ENCODE measurements at regions not wholly inside any gene's neighbourhood (a gene's known extent, or its start where the extent isn't known, plus 50 kb on each side); places are given as distances from the start of the nearest gene placed in this dataset.
A peak's percentile ranks its signal among the peaks of the same experiment; 100 is the strongest.

GRCh38 chr5:8137941-8138550 lies 269.1 kb downstream of the MTRR start:
- Mint-ChIP-seq H3K9me3 (peaks cover 4% of the 10 kb centered on the region), H3K4me1 (no peaks in the 10 kb centered on the region), H3K36me3 (ENCODE audit: low read depth) (no peaks in the 10 kb centered on the region), H3K27ac (no peak overlapping the region), H3K27me3 (no peaks in the 10 kb centered on the region), H3K4me3 (no peak overlapping the region)
- DNase-seq (no peak), ATAC-seq (no peak)

- no peak overlapping the region for H3K27ac Mint-ChIP-seq
- H3K9me3 Mint-ChIP-seq = peaks cover 4% of the 10 kb centered on the region
- no peaks in the 10 kb centered on the region for H3K27me3 Mint-ChIP-seq
- H3K4me3 Mint-ChIP-seq = no peak overlapping the region
- no peak for DNase-seq
- no peaks in the 10 kb centered on the region for H3K4me1 Mint-ChIP-seq
- ATAC-seq = no peak
- H3K36me3 Mint-ChIP-seq (ENCODE audit: low read depth) = no peaks in the 10 kb centered on the region
These were observed 269.9 kb downstream of the MTRR start for GRCh38 chr5:8138884-8139283.

GRCh38 chr5:8150791-8151190 lies 281.8 kb downstream of the MTRR start:
- H3K36me3 Mint-ChIP-seq (ENCODE audit: low read depth) = no peaks in the 10 kb centered on the region
- H3K27ac Mint-ChIP-seq = no peak overlapping the region
- H3K9me3 Mint-ChIP-seq = no peaks in the 10 kb centered on the region
- no peaks in the 10 kb centered on the region for H3K4me1 Mint-ChIP-seq
- H3K27me3 Mint-ChIP-seq = no peaks in the 10 kb centered on the region
- no peak for ATAC-seq
- DNase-seq = no peak
- no peak overlapping the region for H3K4me3 Mint-ChIP-seq

- DNase-seq (no peak), ATAC-seq (no peak)
- no peak overlapping the region for H3K27ac Mint-ChIP-seq
- H3K36me3 Mint-ChIP-seq (ENCODE audit: low read depth) = no peaks in the 10 kb centered on the region
- no peak overlapping the region for H3K4me3 Mint-ChIP-seq
- no peaks in the 10 kb centered on the region for H3K27me3 Mint-ChIP-seq
- no peaks in the 10 kb centered on the region for H3K4me1 Mint-ChIP-seq
- H3K9me3 Mint-ChIP-seq = no peaks in the 10 kb centered on the region
These were observed 287.8 kb downstream of the MTRR start for GRCh38 chr5:8156706-8157105.

- Mint-ChIP-seq H3K4me3 (no peak overlapping the region), H3K27me3 (no peaks in the 10 kb centered on the region), H3K36me3 (ENCODE audit: low read depth) (no peaks in the 10 kb centered on the region), H3K9me3 (no peaks in the 10 kb centered on the region), H3K27ac (no peak overlapping the region), H3K4me1 (no peaks in the 10 kb centered on the region)
- no peak for ATAC-seq
- no peak for DNase-seq
These were observed 288.4 kb downstream of the MTRR start for GRCh38 chr5:8157320-8157822.

GRCh38 chr5:8176101-8176693 lies 307.2 kb downstream of the MTRR start:
- Mint-ChIP-seq H3K27me3 (peaks cover 2% of the 10 kb centered on the region), H3K27ac (no peak overlapping the region), H3K4me3 (no peak overlapping the region), H3K4me1 (no peaks in the 10 kb centered on the region), H3K9me3 (no peaks in the 10 kb centered on the region), H3K36me3 (ENCODE audit: low read depth) (no peaks in the 10 kb centered on the region)
- DNase-seq = no peak
- no peak for ATAC-seq

GRCh38 chr5:8184455-8185063 lies 315.6 kb downstream of the MTRR start:
- Mint-ChIP-seq H3K4me3 (no peak overlapping the region), H3K27ac (no peak overlapping the region), H3K9me3 (peaks cover 3% of the 10 kb centered on the region), H3K36me3 (ENCODE audit: low read depth) (no peaks in the 10 kb centered on the region), H3K27me3 (peaks cover 5% of the 10 kb centered on the region), H3K4me1 (no peaks in the 10 kb centered on the region)
- ATAC-seq (no peak), DNase-seq (peak; percentile 40)

- no peak for DNase-seq
- H3K27ac Mint-ChIP-seq = no peak overlapping the region
- H3K9me3 Mint-ChIP-seq = peaks cover 3% of the 10 kb centered on the region
- no peaks in the 10 kb centered on the region for H3K4me1 Mint-ChIP-seq
- ATAC-seq = no peak
- H3K27me3 Mint-ChIP-seq = peaks cover 5% of the 10 kb centered on the region
- H3K4me3 Mint-ChIP-seq = no peak overlapping the region
- H3K36me3 Mint-ChIP-seq (ENCODE audit: low read depth) = no peaks in the 10 kb centered on the region
These were observed 316.9 kb downstream of the MTRR start for GRCh38 chr5:8185852-8186251.

GRCh38 chr5:8188874-8189565 lies 320.1 kb downstream of the MTRR start:
- H3K27ac Mint-ChIP-seq = no peak overlapping the region
- no peaks in the 10 kb centered on the region for H3K36me3 Mint-ChIP-seq (ENCODE audit: low read depth)
- no peaks in the 10 kb centered on the region for H3K27me3 Mint-ChIP-seq
- H3K9me3 Mint-ChIP-seq = peaks cover 12% of the 10 kb centered on the region
- no peak overlapping the region for H3K4me3 Mint-ChIP-seq
- no peak for ATAC-seq
- H3K4me1 Mint-ChIP-seq = no peaks in the 10 kb centered on the region
- no peak for DNase-seq

- no peak overlapping the region for H3K4me3 Mint-ChIP-seq
- H3K27me3 Mint-ChIP-seq = no peaks in the 10 kb centered on the region
- H3K27ac Mint-ChIP-seq = no peak overlapping the region
- DNase-seq (no peak), ATAC-seq (no peak)
- no peaks in the 10 kb centered on the region for H3K36me3 Mint-ChIP-seq (ENCODE audit: low read depth)
- H3K4me1 Mint-ChIP-seq = no peaks in the 10 kb centered on the region
- peaks cover 9% of the 10 kb centered on the region for H3K9me3 Mint-ChIP-seq
These were observed 323.9 kb downstream of the MTRR start for GRCh38 chr5:8192840-8193239.

GRCh38 chr5:8196061-8196460 lies 327.1 kb downstream of the MTRR start:
- Mint-ChIP-seq H3K9me3 (peaks cover 9% of the 10 kb centered on the region), H3K36me3 (ENCODE audit: low read depth) (no peaks in the 10 kb centered on the region), H3K27me3 (no peaks in the 10 kb centered on the region), H3K27ac (no peak overlapping the region), H3K4me1 (no peaks in the 10 kb centered on the region), H3K4me3 (no peak overlapping the region)
- DNase-seq (no peak), ATAC-seq (no peak)

GRCh38 chr5:8208307-8208706 lies 339.4 kb downstream of the MTRR start:
- Mint-ChIP-seq H3K4me1 (no peaks in the 10 kb centered on the region), H3K27me3 (no peaks in the 10 kb centered on the region), H3K36me3 (ENCODE audit: low read depth) (no peaks in the 10 kb centered on the region), H3K27ac (no peak overlapping the region), H3K4me3 (no peak overlapping the region), H3K9me3 (peaks cover 8% of the 10 kb centered on the region)
- DNase-seq (no peak), ATAC-seq (no peak)

GRCh38 chr5:8209500-8209899 lies 340.6 kb downstream of the MTRR start:
- Mint-ChIP-seq H3K4me1 (no peaks in the 10 kb centered on the region), H3K36me3 (ENCODE audit: low read depth) (no peaks in the 10 kb centered on the region), H3K27ac (no peak overlapping the region), H3K4me3 (no peak overlapping the region), H3K27me3 (no peaks in the 10 kb centered on the region), H3K9me3 (peaks cover 6% of the 10 kb centered on the region)
- ATAC-seq (no peak), DNase-seq (no peak)

GRCh38 chr5:8213701-8214240 lies 344.8 kb downstream of the MTRR start:
- Mint-ChIP-seq H3K4me3 (no peak overlapping the region), H3K27me3 (no peaks in the 10 kb centered on the region), H3K4me1 (no peaks in the 10 kb centered on the region), H3K27ac (no peak overlapping the region), H3K36me3 (ENCODE audit: low read depth) (no peaks in the 10 kb centered on the region), H3K9me3 (peaks cover 3% of the 10 kb centered on the region)
- ATAC-seq (no peak), DNase-seq (no peak)

- Mint-ChIP-seq H3K9me3 (peaks cover 10% of the 10 kb centered on the region), H3K36me3 (ENCODE audit: low read depth) (no peaks in the 10 kb centered on the region), H3K27me3 (no peaks in the 10 kb centered on the region), H3K4me1 (no peaks in the 10 kb centered on the region), H3K4me3 (no peak overlapping the region), H3K27ac (no peak overlapping the region)
- ATAC-seq = no peak
- DNase-seq = no peak
These were observed 348.0 kb downstream of the MTRR start for GRCh38 chr5:8216921-8217320.

Data from activated naive CD8-positive, alpha-beta T cell treated with anti-CD3 and anti-CD28 coated beads, Interleukin-2, amount 50 U/mL, for 24 hours (primary cell).